Esophagus muscularis mucosa (tissue), 4 donors: ENCODE measurements at regions not wholly inside any gene's neighbourhood (a gene's known extent, or its start where the extent isn't known, plus 50 kb on each side); places are given as distances from the start of the nearest gene placed in this dataset.
"Not testable (repeated sequence)": the region's sequence is repeated elsewhere in the genome, so short reads cannot be mapped to it uniquely, and the experiment has no call there.

Source experiments
- DNase-seq: peaks from one replicate; pipeline ENCODE4 v3.0.0-alpha.2; 2017; ENCODE audit errors: extremely low spot score
- H3K27ac ChIP-seq, 4 donors: fragments of 200-600 bp; sonication (generic); replicated peaks in 1 of 4; 1 replicate in 3 of 4; 2 replicates in 1 of 4; pipeline ENCODE4 v1.5.1; 2016 to 2019; ENCODE audit warnings: mild to moderate bottlenecking in 1 of 4
- H3K27me3 ChIP-seq, 4 donors: fragments of 200-600 bp; sonication (generic); one replicate each; pipeline versions ENCODE4 v1.5.1 to v1.6.0; 2016 to 2019
- H3K36me3 ChIP-seq, 4 donors: fragments of 200-600 bp; sonication (generic); one replicate each; pipeline ENCODE4 v1.5.1; 2016 to 2019
- H3K4me1 ChIP-seq, 4 donors: fragments of 200-600 bp; sonication (generic); one replicate each; pipeline ENCODE4 v1.5.1; 2016 to 2019
- H3K4me3 ChIP-seq, 4 donors: fragments of 200-600 bp; sonication (generic); 1 replicate in 2 of 4; 2 replicates in 2 of 4; pipeline ENCODE4 v1.5.1; 2016 to 2019; ENCODE audit warnings: mild to moderate bottlenecking in 4 of 4, moderate library complexity in 1 of 4
- H3K9me3 ChIP-seq, 4 donors: fragments of 200-600 bp; sonication (generic); 1 replicate in 3 of 4; 2 replicates in 1 of 4; pipeline ENCODE4 v1.5.1; 2016 to 2019
- WGBS: methylation state at CpG from one replicate; pipeline ENCODE4 v1.1.5; 2018; 5-methylcytosine and 5-hydroxymethylcytosine counted together
- intact Hi-C: fragments of 100-400 bp; cut with DNase I; formaldehyde crosslinking; loops from one replicate; pipeline ENCODE4 v1.15.1; 2023
- TF ChIP-seq, protein P1 (sequence below), 3 experiments: fragments of 200-600 bp in 2 of 3; fragments of 450-650 bp in 1 of 3; sonication (generic) in 2 of 3; IDR thresholded peaks; one replicate each; pipeline ENCODE4 v1.5.1; 2017 to 2019; ENCODE audit warnings: antibody characterized with exemption in 3 of 3, mild to moderate bottlenecking in 2 of 3, moderate library complexity in 1 of 3

- intact Hi-C loops, H3K27me3 ChIP-seq, H3K27ac ChIP-seq, H3K9me3 ChIP-seq, H3K4me1 ChIP-seq, H3K36me3 ChIP-seq, DNase-seq, H3K4me3 ChIP-seq: not testable (repeated sequence)
- no CpG with 5 or more reads among the region's 2 CpGs for WGBS
Observed at GRCh38 chrY:3262911-3263310, 316.0 kb upstream of the TGIF2LY start.

DNA sequence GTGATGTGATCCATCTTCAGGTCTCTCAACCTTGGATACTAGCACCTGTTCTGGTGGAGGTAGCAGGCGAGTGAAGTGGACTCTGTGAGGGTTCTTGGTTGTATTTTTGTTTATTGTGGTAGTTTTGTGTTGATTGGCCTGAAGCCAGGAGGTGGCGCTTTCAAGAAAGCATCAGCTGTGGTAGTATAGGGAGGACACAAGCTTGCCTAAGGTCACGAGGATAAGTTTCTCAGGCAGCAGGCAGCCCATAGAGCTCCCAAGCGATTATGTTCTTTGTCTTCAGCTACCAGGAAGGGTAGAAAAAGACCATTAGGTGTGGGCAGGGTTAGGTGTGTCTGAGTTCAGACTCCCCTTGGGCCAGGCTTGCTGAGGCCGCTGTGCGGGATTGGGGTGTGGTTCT, 290.8 kb upstream of the TGIF2LY start:
- H3K9me3 ChIP-seq, H3K27ac ChIP-seq, H3K4me1 ChIP-seq, DNase-seq, H3K36me3 ChIP-seq, H3K27me3 ChIP-seq, H3K4me3 ChIP-seq, intact Hi-C loops: not testable (repeated sequence)
- no CpG with 5 or more reads among the region's 6 CpGs for WGBS

DNA sequence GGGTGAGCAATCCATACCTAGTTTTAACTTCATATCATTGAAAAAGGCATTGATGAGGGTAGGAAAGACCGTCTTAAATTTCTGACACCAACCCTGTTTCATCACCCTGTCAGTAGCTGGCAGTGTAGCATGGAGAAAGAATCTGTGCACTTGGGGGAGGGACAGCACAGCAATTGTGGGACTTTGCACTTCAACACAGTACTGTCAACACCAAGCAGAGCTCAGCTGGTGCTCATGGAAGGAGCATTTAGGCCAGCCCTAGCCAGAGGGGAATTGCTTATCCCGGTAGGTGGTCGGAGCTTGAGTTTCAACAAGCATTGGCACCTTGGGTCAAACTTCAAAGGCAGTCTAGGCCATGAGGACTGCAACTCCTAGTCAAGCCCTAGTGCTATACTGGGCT, 281.6 kb upstream of the TGIF2LY start:
- H3K27ac ChIP-seq, H3K27me3 ChIP-seq, intact Hi-C loops, H3K9me3 ChIP-seq, H3K4me1 ChIP-seq, H3K36me3 ChIP-seq, H3K4me3 ChIP-seq, DNase-seq: not testable (repeated sequence)
- WGBS = no CpG with 5 or more reads among the region's 3 CpGs

DNA sequence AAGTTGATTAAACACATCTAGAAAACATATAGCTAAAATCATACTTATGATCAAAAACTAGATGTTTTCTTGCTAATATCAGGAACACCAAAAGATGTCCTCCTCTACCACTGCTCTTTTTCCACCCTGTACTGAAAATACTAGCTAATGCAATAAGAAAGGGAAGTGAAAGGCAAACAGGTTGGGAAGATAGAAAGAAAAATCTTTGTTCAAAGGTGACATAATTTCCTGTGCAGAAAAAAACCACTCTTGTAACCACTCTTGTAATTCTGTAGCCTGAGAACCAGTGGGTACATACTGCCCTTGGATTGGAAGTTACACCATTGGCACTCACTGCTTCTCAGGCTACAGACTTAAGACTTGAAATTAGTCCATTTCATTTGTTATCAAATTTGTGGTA, 258.9 kb upstream of the TGIF2LY start:
- H3K4me1 ChIP-seq, H3K27me3 ChIP-seq, H3K27ac ChIP-seq, H3K9me3 ChIP-seq, DNase-seq, H3K36me3 ChIP-seq, H3K4me3 ChIP-seq, intact Hi-C loops: not testable (repeated sequence)

GRCh38 chrY:3367535-3367934, 211.3 kb upstream of the TGIF2LY start:
- H3K9me3 ChIP-seq, DNase-seq, H3K27me3 ChIP-seq, H3K4me1 ChIP-seq, H3K36me3 ChIP-seq, H3K4me3 ChIP-seq, H3K27ac ChIP-seq, intact Hi-C loops: not testable (repeated sequence)

GRCh38 chrY:3368459-3368858, 210.4 kb upstream of the TGIF2LY start:
- no CpG with 5 or more reads among the region's 1 CpG for WGBS

DNA sequence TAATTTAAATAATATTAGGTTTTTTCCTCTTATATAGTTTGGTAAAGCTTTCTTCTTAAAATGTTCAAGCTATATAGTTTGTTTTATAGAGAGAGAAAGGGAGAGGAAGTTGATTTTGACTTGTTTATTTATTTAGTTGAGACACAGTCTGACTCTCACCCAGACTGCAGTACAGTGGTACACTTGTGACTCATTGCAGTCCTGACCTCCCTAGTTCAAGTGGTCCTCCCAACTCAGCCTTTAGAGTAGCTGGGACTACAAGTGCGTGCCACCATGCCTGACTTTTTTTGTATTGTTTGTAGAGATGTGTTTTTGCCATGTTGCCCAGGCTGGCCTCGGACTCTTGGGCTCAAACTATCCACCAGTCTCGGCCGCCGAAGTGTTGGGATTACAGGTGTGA, 187.4 kb upstream of the TGIF2LY start:
- DNase-seq, intact Hi-C loops, H3K4me3 ChIP-seq, H3K27ac ChIP-seq, H3K4me1 ChIP-seq, H3K9me3 ChIP-seq, H3K36me3 ChIP-seq, H3K27me3 ChIP-seq: not testable (repeated sequence)
- WGBS = no CpG with 5 or more reads among the region's 5 CpGs

More at GRCh38 chrY:3368459-3368858, 210.4 kb upstream of the TGIF2LY start:
- DNase-seq, H3K36me3 ChIP-seq, H3K27ac ChIP-seq, H3K27me3 ChIP-seq, H3K4me3 ChIP-seq, H3K4me1 ChIP-seq, intact Hi-C loops, H3K9me3 ChIP-seq: not testable (repeated sequence)

DNA sequence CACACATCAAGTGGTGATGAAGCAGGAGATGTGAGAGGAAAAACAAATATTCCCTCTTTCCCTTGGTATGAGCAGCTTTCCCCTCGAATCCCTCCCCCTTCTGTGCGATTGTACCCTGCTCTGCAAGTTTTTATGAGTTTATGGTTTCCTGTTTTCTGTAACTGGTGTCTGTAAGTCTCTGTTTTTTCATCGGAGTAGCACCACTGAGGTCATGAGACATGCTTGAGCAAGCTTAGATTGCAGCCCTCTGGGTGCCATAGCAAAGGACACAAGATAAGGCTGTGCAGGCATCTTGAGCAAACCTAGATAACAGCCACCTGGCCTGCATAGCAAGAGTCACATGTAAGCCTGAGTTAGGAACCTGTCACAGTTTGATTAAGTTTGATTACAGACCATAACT, 174.6 kb upstream of the TGIF2LY start:
- H3K9me3 ChIP-seq, H3K36me3 ChIP-seq, H3K4me3 ChIP-seq, DNase-seq, intact Hi-C loops, H3K27me3 ChIP-seq, H3K4me1 ChIP-seq, H3K27ac ChIP-seq: not testable (repeated sequence)
- no CpG with 5 or more reads among the region's 3 CpGs for WGBS

DNA sequence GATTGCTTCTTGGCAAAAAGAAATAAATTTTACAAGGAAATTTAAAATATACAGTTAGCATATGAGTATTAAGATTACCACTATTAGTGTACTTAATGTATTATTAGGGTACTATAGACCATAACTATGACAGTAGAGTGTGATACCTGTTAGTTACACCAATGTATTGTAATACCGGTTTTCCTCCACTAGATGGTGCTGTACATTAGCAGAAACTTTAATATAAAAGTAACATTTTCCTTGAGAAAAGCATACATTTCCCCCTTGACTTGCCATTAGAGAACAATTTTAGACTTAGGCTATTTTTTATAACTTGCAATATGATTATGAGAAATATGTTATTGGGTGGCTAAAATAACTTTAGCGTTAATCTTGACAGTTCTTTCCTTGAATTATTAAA, 173.3 kb upstream of the TGIF2LY start:
- H3K27ac ChIP-seq, DNase-seq, H3K36me3 ChIP-seq, H3K4me3 ChIP-seq, H3K9me3 ChIP-seq, H3K4me1 ChIP-seq, H3K27me3 ChIP-seq, intact Hi-C loops: not testable (repeated sequence)
- WGBS = no CpG with 5 or more reads among the region's 2 CpGs
- TF ChIP-seq, protein P1, sequence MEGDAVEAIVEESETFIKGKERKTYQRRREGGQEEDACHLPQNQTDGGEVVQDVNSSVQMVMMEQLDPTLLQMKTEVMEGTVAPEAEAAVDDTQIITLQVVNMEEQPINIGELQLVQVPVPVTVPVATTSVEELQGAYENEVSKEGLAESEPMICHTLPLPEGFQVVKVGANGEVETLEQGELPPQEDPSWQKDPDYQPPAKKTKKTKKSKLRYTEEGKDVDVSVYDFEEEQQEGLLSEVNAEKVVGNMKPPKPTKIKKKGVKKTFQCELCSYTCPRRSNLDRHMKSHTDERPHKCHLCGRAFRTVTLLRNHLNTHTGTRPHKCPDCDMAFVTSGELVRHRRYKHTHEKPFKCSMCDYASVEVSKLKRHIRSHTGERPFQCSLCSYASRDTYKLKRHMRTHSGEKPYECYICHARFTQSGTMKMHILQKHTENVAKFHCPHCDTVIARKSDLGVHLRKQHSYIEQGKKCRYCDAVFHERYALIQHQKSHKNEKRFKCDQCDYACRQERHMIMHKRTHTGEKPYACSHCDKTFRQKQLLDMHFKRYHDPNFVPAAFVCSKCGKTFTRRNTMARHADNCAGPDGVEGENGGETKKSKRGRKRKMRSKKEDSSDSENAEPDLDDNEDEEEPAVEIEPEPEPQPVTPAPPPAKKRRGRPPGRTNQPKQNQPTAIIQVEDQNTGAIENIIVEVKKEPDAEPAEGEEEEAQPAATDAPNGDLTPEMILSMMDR (IDR thresholded peaks at IDR 0.05) = peak in 1 of 3 experiments; percentile 50

DNA sequence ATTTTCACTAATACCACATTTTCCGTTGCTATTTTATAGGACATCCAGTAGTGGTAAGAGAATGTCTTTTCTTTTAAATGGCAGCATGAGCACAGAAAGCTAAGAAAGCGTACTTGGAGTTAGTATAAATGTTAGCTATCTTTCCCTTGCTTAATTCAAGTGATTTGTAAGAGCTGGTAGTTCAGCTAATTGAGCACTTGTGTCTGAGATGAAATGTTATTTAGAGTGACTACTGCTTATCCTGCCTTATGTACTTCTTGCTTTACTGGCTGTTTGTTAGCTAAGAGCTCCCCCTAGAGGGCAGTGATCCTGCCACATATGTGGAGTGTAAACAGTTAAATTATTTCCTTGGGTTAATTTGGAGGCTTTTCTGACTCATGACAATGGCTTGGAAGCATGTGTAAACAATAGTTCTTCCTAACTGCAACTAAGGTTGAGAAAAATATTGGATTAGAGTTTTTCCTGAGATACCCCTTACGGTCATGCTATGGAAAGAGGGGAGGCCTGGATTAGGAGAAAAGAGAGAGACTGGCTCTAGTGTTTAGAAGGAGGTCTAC, 171.9 kb upstream of the TGIF2LY start:
- DNase-seq, H3K27me3 ChIP-seq, H3K27ac ChIP-seq, H3K4me3 ChIP-seq, H3K36me3 ChIP-seq, H3K4me1 ChIP-seq, H3K9me3 ChIP-seq, intact Hi-C loops: not testable (repeated sequence)
- no CpG with 5 or more reads among the region's 3 CpGs for WGBS

DNA sequence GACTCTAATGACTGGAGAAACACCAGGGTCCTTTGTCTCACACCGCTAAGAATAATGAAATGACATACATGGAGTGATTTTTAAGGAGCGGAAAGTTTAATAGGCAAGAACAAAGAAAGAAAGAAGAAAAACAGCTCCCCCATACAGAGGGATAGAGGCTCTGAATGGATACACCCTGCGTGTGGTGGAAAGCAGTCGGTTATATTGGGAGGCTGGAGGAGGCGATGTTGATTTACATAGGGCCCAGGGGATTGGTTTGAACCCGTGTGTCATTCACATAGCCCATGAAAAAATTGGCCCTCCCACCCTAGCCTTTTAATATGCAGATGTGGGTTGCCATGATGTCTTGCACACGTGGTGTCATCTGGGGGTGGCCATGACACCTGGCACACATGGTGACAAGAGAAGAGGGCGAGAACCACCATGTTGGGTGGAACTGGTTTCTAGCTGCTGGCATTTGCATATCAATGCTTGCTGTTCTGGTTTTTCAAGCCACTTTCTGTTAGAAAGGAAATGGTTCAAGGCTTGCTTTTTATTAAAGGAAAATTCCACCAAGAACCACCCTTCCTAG, 168.5 kb upstream of the TGIF2LY start:
- intact Hi-C loops, H3K27me3 ChIP-seq, H3K27ac ChIP-seq, H3K4me1 ChIP-seq, H3K9me3 ChIP-seq, DNase-seq, H3K36me3 ChIP-seq, H3K4me3 ChIP-seq: not testable (repeated sequence)
- WGBS = no CpG with 5 or more reads among the region's 8 CpGs
